Uterus (tissue), 3 donors: ENCODE measurements at regions not wholly inside any gene's neighbourhood (a gene's known extent, or its start where the extent isn't known, plus 50 kb on each side); places are given as distances from the start of the nearest gene placed in this dataset.

Experiments
- DNase-seq, 2 donors: peaks; one replicate each; pipeline ENCODE4 v3.0.0-alpha.2; 2019 to 2020
- H3K27ac ChIP-seq, 2 donors: fragments of 200-600 bp; sonication (generic); 1 replicate in 1 of 2; 2 replicates in 1 of 2; pipeline ENCODE4 v1.5.1; 2016 to 2018
- H3K27me3 ChIP-seq, 2 donors: fragments of 200-600 bp; sonication (generic); one replicate each; pipeline ENCODE4 v1.5.1; 2018 to 2019; ENCODE audit warnings: control low read depth in 1 of 2
- H3K36me3 ChIP-seq, 2 donors: fragments of 200-600 bp; sonication (generic); one replicate each; pipeline ENCODE4 v1.5.1; 2019; ENCODE audit warnings: control low read depth in 1 of 2
- H3K4me1 ChIP-seq, 2 donors: fragments of 200-600 bp; sonication (generic); one replicate each; pipeline ENCODE4 v1.5.1; 2018 to 2019; ENCODE audit warnings: control low read depth in 1 of 2
- H3K4me3 ChIP-seq, 2 donors: fragments of 200-600 bp; sonication (generic); 1 replicate in 1 of 2; 2 replicates in 1 of 2; pipeline ENCODE4 v1.5.1; 2018 to 2019; ENCODE audit warnings: mild to moderate bottlenecking in 1 of 2
- H3K9me3 ChIP-seq, 2 donors: fragments of 200-600 bp; sonication (generic); one replicate each; pipeline ENCODE4 v1.5.1; 2019; ENCODE audit warnings: control low read depth in 1 of 2
- POLR2A ChIP-seq, 2 donors: fragments of 450-650 bp; IDR thresholded peaks; one replicate each; pipeline ENCODE4 v1.6.1; 2016; ENCODE audit warnings: antibody characterized with exemption in 2 of 2, mild to moderate bottlenecking in 1 of 2, moderate library complexity in 1 of 2
- intact Hi-C: fragments of 100-400 bp; cut with DNase I; formaldehyde crosslinking; loops from one replicate; pipeline ENCODE4 v1.15.1; 2023; ENCODE audit warnings: low total_unique reads
- TF ChIP-seq, protein P1 (sequence below), 4 experiments: fragments of 200-600 bp in 2 of 4; fragments of 450-650 bp in 2 of 4; sonication (generic) in 2 of 4; IDR thresholded peaks; one replicate each; pipeline ENCODE4 v1.5.1; 2016 to 2019; ENCODE audit warnings: antibody characterized with exemption in 4 of 4, mild to moderate bottlenecking in 2 of 4, moderate library complexity in 1 of 4
- donor health status: DM: yes; HTN: yes; CAD: no.

DNA sequence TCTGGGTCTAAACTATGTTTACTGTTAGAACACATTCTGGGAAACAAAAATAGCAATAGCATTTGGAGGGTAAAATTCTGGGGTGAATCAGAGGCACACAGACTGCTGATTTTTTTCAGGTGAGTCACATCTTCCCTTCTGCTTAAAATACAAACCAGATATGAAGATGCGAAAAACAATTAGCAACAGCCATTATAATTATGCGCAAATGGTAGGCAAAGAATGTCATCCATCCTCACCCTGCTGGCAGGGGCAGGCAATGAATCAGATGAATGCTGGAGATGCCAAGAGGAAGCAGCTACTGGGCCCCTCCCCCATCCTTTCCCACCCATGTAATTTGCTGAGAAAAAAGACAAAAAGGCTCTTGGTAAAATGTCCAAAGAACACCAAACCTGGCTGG, 282.9 kb downstream of the KLF5 start:
- no peaks in the 10 kb centered on the region for H3K4me1 ChIP-seq
- TF ChIP-seq, protein P1, sequence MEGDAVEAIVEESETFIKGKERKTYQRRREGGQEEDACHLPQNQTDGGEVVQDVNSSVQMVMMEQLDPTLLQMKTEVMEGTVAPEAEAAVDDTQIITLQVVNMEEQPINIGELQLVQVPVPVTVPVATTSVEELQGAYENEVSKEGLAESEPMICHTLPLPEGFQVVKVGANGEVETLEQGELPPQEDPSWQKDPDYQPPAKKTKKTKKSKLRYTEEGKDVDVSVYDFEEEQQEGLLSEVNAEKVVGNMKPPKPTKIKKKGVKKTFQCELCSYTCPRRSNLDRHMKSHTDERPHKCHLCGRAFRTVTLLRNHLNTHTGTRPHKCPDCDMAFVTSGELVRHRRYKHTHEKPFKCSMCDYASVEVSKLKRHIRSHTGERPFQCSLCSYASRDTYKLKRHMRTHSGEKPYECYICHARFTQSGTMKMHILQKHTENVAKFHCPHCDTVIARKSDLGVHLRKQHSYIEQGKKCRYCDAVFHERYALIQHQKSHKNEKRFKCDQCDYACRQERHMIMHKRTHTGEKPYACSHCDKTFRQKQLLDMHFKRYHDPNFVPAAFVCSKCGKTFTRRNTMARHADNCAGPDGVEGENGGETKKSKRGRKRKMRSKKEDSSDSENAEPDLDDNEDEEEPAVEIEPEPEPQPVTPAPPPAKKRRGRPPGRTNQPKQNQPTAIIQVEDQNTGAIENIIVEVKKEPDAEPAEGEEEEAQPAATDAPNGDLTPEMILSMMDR (IDR thresholded peaks at IDR 0.05) = no peak
- TF ChIP-seq POLR2A (IDR thresholded peaks at IDR 0.05) = no peak
- H3K9me3 ChIP-seq = no peaks in the 10 kb centered on the region
- H3K4me3 ChIP-seq = no peak overlapping the region
- H3K27me3 ChIP-seq = no peaks in the 10 kb centered on the region
- no peaks in the 10 kb centered on the region for H3K36me3 ChIP-seq
- intact Hi-C loops = no loop called here
- no peak overlapping the region for H3K27ac ChIP-seq
- DNase-seq = no peak

DNA sequence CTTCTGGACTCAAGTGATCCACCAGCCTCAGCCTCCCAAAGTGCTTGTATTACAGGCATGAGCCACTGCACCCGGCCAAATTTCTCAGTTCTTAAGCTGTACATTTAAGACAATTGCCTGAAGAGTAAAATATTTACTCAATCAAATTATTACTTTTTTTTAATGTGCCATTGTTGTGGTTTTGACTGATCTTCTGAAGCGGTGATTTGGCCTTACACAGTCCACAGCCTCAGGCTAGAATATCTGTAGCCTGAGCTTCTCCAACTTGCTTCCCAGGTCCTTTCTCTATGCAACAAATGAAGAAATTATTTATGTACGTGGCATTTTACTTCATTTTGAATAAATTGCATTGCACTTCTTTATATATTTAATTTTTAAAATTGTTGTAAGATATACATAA, 281.3 kb downstream of the KLF5 start:
- Histone ChIP-seq H3K36me3 (no peaks in the 10 kb centered on the region), H3K27ac (no peak overlapping the region), H3K4me1 (no peaks in the 10 kb centered on the region), H3K9me3 (no peaks in the 10 kb centered on the region), H3K4me3 (no peak overlapping the region), H3K27me3 (no peaks in the 10 kb centered on the region)
- TF ChIP-seq POLR2A (IDR thresholded peaks at IDR 0.05) = no peak
- TF ChIP-seq, protein P1 (IDR thresholded peaks at IDR 0.05) = no peak
- DNase-seq = no peak
- intact Hi-C loops = no loop called here

DNA sequence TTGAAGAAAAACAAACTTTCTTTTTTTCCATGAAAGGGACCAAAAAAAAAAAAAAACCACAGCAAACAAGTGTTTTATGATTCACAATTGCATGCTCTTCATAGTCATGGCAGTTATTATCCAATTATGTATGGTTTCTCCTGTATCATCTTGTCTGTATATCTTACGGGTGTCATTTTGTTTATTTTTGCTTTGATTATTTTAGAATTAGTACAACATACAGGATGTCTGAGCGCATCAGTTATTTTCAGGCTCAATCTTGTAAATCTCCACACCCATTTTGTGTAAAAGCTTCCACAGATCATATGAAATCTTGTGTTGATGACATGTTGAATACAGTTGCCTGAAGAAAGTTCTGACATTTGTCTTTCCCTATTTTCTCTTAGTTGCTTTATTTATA, 280.3 kb downstream of the KLF5 start:
- no peaks in the 10 kb centered on the region for H3K27me3 ChIP-seq
- TF ChIP-seq POLR2A (IDR thresholded peaks at IDR 0.05) = no peak
- H3K4me3 ChIP-seq = no peak overlapping the region
- intact Hi-C loops = no loop called here
- no peak overlapping the region for H3K27ac ChIP-seq
- H3K9me3 ChIP-seq = no peaks in the 10 kb centered on the region
- H3K36me3 ChIP-seq = no peaks in the 10 kb centered on the region
- DNase-seq = no peak
- no peaks in the 10 kb centered on the region for H3K4me1 ChIP-seq

DNA sequence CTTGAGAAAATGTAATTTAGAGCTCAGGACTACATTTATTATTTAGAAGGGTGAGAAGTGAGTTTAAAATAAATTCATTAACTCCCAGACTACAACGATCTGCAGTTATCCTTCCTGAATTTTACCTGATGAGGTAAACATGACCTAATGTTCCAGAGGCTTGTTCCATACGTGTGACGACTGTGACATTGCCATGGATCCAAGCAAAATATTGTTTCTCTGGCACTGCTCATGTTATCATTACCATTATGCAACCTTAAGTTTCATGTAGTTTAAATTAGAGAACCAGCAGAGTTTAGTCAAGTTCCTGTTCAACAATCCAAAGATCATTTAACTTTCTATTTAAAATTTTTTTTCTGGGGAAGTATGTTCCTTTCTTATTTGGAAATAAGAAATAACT, 279.6 kb downstream of the KLF5 start:
- no peak for DNase-seq
- no peaks in the 10 kb centered on the region for H3K9me3 ChIP-seq

DNA sequence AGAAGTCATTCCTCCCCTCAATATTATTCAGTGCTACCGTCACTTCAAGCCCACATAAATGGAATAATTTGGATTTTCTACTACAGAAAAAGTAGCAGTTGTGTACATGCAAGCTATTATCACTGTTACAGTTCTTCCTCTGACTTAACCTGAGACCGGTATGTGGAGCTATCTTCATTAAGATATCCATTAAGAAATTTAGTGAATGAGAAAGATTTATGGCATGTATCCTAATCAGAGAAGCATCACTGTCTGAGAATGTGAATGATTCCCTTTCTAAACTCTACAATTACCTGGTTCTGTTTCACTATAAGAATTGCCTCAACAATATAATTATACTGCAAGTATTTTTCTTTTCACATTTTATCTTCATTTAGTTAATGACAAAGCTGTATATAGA, 278.7 kb downstream of the KLF5 start:
- intact Hi-C loops = no loop called here
- Histone ChIP-seq H3K4me3 (no peak overlapping the region), H3K27me3 (no peaks in the 10 kb centered on the region), H3K27ac (no peak overlapping the region), H3K4me1 (no peaks in the 10 kb centered on the region), H3K9me3 (no peaks in the 10 kb centered on the region), H3K36me3 (no peaks in the 10 kb centered on the region)
- TF ChIP-seq POLR2A (IDR thresholded peaks at IDR 0.05) = no peak
- TF ChIP-seq, protein P1 (IDR thresholded peaks at IDR 0.05) = no peak
- no peak for DNase-seq

More for the DNA sequence above, 279.6 kb downstream of the KLF5 start:
- H3K4me1 ChIP-seq = no peaks in the 10 kb centered on the region
- H3K27me3 ChIP-seq = no peaks in the 10 kb centered on the region
- H3K36me3 ChIP-seq = no peaks in the 10 kb centered on the region
- intact Hi-C loops = no loop called here
- no peak overlapping the region for H3K27ac ChIP-seq
- H3K4me3 ChIP-seq = no peak overlapping the region
- TF ChIP-seq POLR2A (IDR thresholded peaks at IDR 0.05) = no peak
- TF ChIP-seq, protein P1 (IDR thresholded peaks at IDR 0.05) = no peak

DNA sequence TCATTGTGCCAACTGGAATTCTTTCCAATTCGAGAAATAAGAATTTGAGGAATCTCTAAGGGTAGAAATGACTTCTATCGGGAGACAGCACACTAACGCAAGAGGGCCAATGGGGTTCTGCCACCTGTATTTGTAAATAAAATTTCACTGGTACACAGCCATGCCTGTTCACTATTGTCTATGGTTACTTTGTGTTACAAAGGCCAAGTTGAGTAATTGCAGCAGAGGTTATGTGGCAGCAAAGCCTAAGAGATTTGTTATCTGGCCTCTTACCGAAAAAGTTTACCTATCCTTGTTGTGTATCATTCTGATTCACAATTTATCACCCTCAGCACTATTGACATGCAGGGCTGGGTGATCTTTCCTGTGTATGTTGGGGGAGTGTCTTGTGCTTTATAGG, 278.0 kb downstream of the KLF5 start:
- Histone ChIP-seq H3K4me3 (no peak overlapping the region), H3K27me3 (no peaks in the 10 kb centered on the region), H3K4me1 (no peaks in the 10 kb centered on the region), H3K27ac (no peak overlapping the region), H3K9me3 (no peaks in the 10 kb centered on the region), H3K36me3 (no peaks in the 10 kb centered on the region)
- no peak for DNase-seq
- TF ChIP-seq, protein P1 (IDR thresholded peaks at IDR 0.05) = no peak
- no peak for TF ChIP-seq POLR2A (IDR thresholded peaks at IDR 0.05)
- intact Hi-C loops = no loop called here
